ENCODE measurements at regions not wholly inside any gene's neighbourhood (a gene's known extent, or its start where the extent isn't known, plus 50 kb on each side); places are given as distances from the start of the nearest gene placed in this dataset.
"Not testable (repeated sequence)": the region's sequence is repeated elsewhere in the genome, so short reads cannot be mapped to it uniquely, and the experiment has no call there.

DNA sequence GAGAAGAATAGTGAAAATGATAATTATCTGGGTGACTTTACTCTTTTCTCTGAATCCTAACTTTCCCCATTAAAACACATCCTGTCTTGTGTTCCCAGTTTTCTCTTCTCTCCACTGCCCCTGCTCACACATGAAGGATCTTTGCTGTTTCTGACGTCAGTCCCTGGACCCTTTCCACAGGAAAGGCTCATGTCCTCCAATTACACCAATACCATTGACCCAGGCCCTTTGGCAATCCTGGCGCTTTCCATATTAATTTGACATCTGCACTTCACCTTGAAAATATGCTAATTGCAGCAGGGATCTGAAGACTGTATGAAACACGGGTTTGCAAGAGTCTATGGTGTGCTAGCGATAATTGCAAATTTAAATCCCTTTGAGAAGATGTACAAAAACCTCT is 170.2 kb upstream of the GOT2 start:
- no peak for DNase-seq

DNA sequence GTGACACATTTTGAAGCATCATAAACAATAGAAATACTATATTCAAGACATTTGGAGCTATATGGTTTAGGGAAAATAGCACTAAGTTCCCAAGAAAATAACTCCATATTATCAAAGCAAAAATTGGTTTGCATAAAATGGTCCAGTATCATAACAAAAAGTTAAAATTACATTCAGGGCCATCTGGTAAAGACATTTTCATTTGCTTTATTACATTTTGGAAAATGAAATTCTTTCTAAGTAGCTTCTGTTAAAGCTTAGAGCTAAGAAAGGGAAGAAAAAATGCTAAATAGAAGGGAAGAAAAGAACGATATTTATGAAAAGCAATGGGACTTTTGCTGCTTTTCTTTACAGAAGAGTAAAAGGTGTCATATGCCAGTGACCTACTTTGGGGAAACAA is 155.4 kb upstream of the GOT2 start:
- DNase-seq: no peak

DNA sequence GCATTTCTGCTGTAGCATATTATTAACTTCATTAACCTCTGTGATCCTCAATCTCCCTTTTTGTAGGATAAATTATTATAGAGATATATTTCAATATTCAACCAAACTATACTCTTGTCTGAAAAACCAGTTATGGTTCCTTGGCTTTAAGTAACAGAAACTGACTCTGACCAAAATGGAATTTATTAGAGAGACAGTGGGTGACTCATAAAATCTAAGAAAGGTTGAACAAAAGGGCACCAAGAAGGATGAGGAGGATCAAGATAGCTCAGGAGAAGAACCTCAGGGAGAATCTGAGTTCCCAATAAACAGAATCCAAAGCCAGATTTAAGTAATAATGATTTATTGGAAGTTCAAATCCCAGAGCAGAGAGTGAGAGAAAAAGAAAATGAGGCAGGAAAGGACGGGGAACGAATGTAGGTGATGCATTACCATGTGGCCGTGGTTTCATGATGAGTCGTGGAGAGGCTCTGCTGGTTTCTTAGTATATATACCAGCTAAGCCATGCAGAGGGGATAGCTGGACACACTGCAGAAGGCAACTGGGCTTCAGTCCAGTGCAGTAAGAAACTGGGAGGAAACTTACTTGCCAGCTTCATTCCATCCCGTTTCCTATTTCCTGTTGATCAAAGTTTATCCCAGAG is 151.5 kb upstream of the GOT2 start:
- DNase-seq: peak in 1 of 4 experiments; percentile 4

DNA sequence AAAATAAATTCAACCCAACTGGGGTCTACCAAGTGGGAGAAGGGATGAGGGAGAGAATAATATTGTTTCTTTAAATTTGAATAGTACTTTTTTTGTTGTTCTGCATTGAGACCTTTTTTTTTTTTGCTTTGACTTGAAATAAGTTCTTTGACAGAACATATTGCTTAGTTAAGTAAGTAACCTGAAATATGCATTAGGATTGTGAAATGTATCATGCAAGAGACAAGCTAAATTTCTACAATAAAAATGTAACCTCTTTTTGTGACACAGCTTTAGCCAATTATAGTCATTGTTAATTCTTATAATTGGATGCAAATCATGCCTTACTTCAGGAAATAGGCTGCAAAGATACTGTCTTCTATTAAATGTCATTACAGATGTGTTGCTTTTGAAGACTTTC is 150.0 kb upstream of the GOT2 start:
- peak in 1 of 4 experiments; percentile 31 for DNase-seq

DNA sequence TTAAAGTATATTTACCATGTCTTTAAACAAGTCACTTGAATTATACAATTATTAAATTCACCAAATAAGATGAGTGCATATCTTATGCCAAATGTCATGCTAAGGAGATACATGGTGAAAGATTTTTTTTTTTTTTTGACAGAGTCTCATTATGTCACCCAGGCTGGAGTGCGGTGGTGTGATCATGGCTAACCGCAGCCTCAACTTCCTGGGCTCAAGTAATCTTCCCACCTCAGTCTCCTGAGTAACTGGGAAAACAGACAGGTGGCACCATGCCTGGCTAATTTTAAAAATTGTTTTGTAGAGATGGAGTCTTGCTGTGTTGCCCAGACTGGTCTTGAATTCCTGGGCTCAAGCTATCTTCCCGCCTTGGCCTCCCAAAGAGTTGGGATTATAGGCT is 149.0 kb upstream of the GOT2 start:
- peak in 3 of 4 experiments; percentile 25 to 39 (median 31) for DNase-seq

DNA sequence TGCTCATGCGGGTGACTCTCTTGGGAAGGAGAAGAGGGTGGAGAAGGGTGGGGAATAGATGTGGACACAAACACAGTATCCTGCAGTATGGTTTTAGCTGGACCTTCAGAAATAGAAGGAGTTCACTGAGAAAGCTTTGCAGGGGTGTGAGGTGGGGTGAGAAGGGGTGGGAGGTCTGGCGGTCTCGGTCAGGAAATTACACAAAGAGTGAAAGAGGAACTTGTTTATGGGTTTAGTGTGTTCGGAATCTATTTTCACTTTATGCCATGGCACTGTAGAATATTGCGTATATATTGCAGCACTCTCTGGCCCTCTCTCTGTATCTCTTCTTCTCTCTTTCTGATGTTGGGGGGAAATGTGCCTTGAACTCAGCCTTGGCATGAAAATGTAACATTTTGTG is 148.2 kb upstream of the GOT2 start:
- peak; percentile 45 to 82 (median 72) for DNase-seq

DNA sequence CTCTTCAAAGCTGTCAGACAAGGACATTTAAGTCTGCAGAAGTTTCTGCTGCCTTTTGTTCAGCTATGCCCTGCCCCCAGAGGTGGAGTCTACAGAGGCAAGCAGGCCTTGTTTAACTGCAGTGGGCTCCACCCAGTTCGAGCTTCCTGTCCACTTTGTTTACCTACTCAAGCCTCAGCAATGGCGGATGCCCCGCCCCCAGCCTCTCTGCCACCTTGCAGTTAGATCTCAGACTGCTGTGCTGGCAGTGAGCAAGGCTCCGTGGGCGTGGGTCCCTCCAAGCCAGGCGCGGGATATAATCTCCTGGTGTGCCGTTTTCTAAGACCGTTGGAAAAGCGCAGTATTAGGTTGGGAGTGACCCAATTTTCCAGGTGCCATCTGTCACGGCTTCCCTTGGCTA is 144.5 kb upstream of the GOT2 start:
- DNase-seq: not testable (repeated sequence)

DNA sequence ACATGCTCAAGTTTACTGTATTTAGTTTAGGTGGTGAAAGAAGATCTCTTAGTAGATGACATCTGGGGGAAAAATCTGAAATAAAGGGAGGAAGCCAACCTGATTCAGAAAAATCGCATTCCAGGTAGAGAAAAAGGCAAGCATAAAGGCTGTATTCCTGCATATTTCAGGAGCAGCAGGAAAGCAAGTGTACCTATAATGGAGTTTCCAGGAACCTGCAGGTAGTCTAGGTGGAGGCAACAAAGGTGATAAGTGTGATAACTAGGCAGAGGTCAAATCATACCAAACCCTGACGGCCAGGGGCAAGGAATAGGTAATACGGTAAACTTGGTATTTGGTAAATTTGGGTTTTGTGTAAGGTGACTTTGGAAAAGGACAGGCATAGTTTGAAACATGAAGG is 132.8 kb upstream of the GOT2 start:
- DNase-seq: no peak

DNA sequence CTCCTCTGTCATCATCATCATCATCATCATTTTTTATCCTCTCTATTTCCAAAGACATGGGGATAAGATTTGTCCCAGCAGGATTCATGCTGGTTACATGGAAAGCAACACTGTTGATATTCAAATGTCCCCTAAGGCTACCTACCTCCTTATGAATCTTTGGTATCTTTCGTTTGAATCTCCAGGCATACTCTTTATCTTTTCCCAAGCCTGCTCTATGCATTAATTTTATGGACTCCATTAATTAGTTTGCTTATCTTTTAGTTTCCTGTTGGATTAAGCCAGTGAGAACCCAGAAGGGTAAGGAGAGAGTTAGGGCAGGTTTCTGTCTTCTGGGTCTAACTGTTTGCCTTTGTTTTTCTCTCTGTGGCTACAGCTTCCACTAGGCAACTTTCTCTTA is 129.6 kb upstream of the GOT2 start:
- no peak for DNase-seq

DNA sequence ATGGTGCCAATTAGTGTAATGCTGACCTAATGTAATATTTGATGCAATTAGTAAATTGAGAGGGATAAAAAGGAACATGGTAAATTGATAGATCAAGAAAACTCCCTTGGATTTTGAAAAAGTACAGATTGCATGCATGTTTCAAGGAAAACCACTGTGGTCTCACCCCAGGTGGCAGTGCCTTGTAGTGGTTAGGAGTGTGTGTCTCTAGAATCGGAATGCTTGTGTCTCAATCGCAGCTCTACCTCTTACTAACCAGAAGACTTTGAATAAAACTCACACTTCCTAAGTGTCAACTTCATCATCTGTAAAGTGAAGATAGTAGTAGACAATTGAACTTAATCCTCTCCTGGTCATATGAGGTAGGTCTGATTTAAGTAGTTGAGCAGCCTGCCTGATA is 128.9 kb upstream of the GOT2 start:
- DNase-seq: no peak

DNA sequence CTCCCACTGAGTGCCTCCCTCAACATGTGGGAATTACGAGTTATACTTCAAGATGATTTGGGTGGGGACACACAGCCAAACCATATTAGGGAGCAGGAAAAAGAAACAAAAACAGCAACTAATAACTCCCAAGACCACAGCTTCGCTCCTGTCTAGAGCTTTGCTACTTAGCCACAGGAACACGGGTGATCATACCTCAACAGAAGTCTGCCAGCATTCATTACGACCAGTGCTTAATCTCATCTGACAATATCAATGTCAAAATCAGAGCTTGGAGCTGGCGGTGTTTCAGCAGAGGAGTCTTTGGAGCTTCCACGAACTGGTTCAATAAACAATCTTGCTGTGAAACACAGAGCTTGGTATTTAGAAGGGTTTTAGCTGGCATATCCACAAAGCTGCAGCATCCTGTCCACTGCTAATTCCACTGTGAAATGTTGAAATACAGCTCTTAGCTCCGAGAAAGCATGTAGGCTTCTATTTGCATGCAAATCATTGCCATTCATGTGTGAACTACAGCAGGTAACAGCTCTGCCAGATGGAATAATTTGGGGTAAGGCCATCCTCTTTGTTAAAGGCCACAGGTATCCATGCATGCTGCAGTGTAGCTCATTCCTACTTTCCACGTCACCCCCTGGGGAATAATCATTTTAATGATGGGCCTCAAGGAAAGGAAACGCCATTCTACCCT is 128.4 kb upstream of the GOT2 start:
- DNase-seq: no peak

DNA sequence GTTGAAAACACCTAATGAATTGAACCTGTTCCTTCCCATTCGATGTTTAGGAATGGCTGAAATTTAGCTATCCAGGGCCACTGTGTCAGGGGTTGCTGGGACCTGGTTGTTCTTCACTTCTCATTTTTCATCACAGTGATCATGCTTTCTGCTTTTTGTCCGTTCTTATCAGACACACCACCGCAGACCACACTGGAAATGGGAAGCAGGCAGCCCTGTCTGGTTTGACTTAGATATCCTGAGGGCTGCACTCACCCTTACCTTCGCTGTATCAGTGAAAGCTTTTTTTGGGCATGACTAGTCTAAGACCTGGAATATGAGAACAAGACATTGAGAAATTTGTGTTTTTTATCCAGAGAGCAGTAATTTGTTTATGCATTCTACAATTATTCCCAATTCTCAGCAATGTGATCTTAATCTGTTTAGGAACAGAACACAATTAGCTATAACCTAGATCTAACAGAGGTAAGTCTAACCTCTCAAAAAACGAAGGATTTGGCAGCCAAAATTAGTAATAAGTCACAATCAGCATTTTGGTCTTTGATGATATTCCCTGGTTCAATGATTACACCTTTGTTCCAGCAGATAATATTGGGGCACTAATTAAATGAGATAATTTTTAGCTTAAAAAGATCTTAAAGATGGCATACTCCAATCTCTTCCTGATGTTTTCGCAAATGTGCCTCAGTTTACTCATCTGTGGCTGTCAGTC is 126.0 kb upstream of the GOT2 start:
- peak in 3 of 4 experiments; percentile 18 to 35 (median 31) for DNase-seq

DNA sequence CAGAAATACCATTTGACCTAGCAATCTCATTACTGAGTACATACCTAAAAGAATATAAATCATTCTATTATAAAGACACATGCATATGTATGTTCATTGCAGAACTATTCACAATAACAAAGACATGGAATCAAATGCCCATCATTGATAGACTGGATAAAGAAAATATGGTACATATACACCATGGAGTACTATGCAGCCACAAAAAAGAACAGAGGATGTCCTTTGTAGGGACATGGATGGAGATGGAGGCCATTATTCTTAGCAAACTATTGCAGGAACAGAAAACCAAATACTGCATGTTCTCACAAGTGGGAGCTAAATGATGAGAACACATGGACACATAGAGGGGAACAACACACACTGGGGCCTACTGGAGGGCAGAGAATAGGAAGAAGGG is 124.5 kb upstream of the GOT2 start:
- DNase-seq: not testable (repeated sequence)

DNA sequence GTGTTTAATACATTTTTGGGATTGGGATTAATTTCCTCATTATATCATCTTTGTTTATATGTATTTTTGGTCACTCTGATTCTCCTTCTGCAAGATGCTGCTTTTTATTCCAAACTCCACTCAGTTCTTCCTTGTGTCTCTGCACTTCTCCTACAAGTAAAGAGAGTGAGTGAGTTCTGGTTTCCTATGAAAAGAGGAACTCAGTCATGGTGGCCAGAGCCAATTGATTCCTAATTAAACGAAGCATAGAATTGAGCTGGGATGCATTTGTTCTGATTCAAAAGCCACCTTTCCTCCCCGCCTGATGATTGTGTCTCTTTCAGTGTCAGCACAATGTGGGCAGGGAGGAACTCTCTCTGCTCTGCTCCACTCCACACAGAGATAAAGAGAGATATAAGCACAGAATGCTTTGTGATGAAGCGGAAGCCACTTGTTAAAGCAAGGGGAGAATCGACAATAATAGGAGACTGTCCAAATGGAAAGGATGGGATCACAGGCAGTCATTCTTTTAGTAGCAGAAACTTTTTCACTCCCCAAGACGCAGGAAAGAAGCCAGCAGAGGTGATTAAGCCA is 121.3 kb upstream of the GOT2 start:
- peak in 3 of 4 experiments; percentile 10 to 43 (median 31) for DNase-seq

DNA sequence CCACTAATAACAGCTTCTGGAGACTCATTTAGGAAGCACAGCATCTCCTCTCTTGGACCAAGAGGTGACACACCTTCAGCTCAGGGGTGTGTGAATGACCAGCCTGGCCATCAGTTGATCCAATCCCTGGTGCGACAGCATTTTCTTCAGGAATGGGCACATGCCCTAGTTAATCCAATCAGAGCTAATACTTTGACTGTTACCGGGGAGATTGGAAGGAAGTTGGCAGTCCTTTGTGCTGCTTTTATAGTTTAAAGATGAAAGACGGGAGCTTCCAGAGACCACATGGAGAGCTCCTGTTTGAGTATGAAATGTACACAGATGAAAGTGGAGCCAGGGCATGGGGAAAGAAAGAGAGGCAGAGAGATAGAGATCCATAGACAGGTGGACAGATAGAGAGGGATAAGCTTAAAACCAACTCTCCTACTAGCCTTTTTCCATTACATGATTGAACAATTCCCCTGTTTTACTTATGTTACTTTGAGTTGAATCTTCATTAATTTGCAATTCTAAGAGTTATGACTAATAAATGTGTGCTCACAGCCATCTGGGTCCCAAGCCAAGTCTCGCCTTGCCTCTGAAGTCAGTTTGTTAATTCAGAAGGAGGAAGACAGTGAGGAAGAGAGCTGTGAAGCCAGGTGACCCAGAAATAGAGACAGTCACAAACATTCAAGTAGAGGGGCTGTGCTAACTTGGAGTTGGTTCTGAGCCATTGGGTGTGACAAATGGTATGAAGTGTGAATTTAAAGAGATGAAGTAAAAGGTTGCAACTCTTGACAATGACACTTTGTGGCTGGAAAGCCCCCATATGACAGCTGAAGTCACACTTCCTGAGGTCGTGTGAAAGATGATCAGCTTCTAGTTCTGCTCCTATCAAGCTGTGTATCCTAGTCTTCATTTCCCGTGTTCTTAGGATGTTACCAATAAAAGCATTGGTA is 120.0 kb upstream of the GOT2 start:
- peak in 3 of 4 experiments; percentile 10 to 34 (median 23) for DNase-seq

DNA sequence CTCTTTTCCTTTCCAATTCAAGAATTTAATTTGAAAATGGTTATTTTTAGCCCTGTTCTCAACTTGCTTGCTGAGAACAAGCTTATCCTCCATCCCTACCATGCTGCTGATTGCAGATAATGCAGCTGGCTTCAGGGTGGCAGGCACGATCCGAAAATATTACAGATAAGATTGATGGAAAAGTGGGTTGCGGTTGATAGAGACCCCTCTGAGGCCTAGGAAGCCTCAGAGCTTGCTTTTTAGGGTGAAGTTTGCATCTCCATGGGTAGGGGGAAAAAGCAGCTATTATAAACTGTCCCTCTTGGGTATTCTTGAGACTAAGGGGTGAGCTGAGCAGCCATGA is 116.5 kb upstream of the GOT2 start:
- no peak for DNase-seq

DNA sequence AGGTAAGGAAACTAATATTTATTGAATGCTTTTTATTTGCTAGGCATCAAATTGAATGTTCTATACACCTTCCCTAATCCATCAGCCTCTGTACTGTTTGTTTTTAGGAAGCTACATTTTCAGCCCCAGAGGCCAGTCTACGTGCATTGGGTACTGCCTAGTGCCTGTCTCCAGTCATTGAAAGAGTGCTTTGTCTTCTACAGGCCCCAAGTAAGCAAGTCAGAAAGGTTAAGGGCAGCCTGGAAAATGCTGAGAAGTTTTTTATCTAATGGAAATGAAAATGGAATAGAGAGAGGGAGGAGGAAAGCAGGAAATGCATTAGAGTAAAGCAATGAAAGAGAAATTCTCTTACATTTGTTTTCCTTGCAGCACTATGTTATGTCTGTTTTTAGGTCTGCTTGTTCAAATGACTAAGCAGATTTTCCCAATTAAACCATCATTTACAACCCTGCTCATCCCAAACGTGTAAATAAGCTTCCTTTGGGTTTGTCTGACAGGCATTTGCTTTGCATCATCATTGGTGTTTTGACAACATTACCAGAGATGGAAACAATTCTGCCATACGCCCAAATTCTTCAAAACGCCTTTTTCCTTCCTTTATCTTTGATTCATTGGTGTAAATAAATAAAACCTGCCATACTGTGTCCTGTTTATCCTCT is 116.0 kb upstream of the GOT2 start:
- no peak for DNase-seq

DNA sequence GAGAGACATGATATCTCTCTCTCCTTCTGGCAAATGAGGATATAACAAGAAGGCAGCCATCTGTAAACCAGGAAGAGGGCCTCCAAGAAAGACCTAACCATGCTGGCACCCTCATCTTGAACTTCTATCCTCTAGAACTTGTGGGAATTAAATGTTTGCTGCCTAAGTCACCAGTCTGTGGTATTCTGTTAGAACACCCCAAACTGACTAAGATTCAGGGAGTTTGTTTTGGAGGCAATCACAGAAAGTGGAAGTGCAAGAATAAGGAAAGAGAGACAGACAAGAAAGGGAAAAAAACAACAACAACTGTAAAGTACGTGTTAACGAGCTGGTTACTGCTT is 114.5 kb upstream of the GOT2 start:
- DNase-seq: peak in 1 of 4 experiments; percentile 11

DNA sequence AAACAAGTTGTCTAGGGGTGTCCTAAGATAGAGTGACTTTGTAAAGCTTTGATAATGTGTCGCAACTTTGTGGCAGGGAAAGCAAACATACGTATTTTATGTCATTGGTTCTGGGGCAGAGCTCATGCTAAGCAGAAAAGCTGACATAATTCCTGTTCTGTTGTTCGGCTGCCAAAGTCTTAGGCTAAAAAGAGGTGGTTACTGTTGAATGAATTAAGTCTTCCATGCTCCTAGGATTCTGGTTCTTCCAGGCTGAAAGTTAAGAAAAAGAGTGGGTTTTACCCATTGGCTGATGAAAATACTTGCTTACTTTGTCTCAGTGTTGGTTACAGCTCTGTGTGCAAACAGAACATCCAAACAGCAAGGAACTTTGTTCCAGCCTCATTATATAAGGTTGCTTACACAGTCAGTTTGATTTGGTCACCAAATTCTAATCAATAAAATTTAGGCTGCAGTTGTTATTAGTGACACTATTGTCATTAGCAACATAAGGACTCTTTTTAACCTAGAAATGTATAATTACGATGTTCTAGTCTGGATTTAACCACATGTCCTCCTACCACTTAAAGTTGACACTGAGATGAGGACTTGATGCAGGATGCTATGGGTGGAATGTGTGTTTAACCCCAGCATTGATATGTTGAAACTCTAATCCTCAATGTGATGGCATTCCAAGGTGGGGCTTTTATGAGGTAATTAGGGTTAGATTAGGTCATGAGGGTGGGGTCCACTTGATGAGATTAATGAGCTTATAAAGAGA is 114.0 kb upstream of the GOT2 start:
- peak in 2 of 4 experiments; percentile 16 to 17 for DNase-seq

DNA sequence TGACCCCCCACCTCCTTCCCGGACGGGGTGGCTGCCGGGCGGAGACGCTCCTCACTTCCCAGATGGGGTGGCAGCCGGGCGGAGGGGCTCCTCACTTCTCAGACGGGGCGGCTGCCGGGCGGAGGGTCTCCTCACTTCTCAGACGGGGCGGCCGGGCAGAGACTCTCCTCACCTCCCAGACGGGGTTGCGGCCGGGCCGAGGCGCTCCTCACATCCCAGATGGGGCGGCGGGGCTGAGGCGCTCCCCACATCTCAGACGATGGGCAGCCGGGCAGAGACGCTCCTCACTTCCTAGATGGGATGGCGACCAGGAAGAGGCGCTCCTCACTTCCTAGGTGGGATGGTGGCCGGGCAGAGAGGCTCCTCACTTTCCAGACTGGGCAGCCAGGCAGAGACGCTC is 112.1 kb upstream of the GOT2 start:
- not testable (repeated sequence) for DNase-seq

DNA sequence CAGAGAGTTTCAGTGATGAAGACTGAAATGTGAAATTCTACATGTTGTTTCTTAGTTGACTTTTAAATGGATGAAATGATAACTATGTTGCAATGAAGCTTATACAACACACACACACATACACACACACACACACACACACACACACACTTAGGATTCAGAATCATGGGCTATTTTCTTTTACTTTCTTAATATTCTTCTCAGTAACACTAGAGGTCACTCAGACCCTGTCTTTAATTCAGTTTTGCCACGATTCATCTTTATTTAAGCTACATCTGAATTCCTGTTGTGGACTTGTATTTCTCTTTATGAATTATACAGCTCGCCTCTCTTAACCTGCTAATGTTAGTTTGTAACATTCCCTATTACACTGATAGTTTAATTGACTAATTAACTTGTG is 109.6 kb upstream of the GOT2 start:
- peak; percentile 32 to 66 (median 48) for DNase-seq
